Tibial artery (tissue), 4 donors: ENCODE measurements at regions not wholly inside any gene's neighbourhood (a gene's known extent, or its start where the extent isn't known, plus 50 kb on each side); places are given as distances from the start of the nearest gene placed in this dataset.

Source experiments
- DNase-seq, 2 donors: peaks; one replicate each; pipeline ENCODE4 v3.0.0-alpha.2; 2019
- H3K27ac ChIP-seq, 2 donors: fragments of 200-600 bp; sonication (generic) in 1 of 2; 1 replicate in 1 of 2; 2 replicates in 1 of 2; pipeline ENCODE4 v1.5.1; 2018 to 2019; ENCODE audit warnings: mild to moderate bottlenecking in 1 of 2
- H3K27me3 ChIP-seq, 2 donors: fragments of 200-600 bp; sonication (generic) in 1 of 2; one replicate each; pipeline versions ENCODE4 v1.5.1 to v1.6.0; 2016 to 2019
- H3K36me3 ChIP-seq, 3 donors: fragments of 200-600 bp; sonication (generic) in 2 of 3; one replicate each; pipeline ENCODE4 v1.5.1; 2016 to 2019; ENCODE audit warnings: mild to moderate bottlenecking in 2 of 3
- H3K4me1 ChIP-seq, 4 donors: fragments of 200-600 bp; sonication (generic) in 2 of 4; 1 replicate in 3 of 4; 2 replicates in 1 of 4; pipeline ENCODE4 v1.5.1; 2016 to 2019
- H3K4me3 ChIP-seq, 2 donors: fragments of 200-600 bp; sonication (generic) in 1 of 2; 1 replicate in 1 of 2; 2 replicates in 1 of 2; pipeline ENCODE4 v1.5.1; 2018 to 2019; ENCODE audit warnings: mild to moderate bottlenecking in 2 of 2
- H3K9me3 ChIP-seq, 3 donors: fragments of 200-600 bp; sonication (generic) in 1 of 3; one replicate each; pipeline ENCODE4 v1.5.1; 2016 to 2019
- intact Hi-C: fragments of 100-400 bp; cut with DNase I; formaldehyde crosslinking; loops from one replicate; pipeline ENCODE4 v1.15.0; 2023; ENCODE audit warnings: low total_unique reads
- TF ChIP-seq, protein P1 (sequence below), 2 experiments: fragments of 200-600 bp in 1 of 2; fragments of 450-650 bp in 1 of 2; IDR thresholded peaks; one replicate each; pipeline ENCODE4 v1.5.1; 2017 to 2019; ENCODE audit warnings: antibody characterized with exemption in 2 of 2, mild to moderate bottlenecking in 1 of 2, moderate library complexity in 1 of 2

GRCh38 chr18:47390410-47391024 lies 139.1 kb upstream of the SKOR2 start:
- TF ChIP-seq, protein P1, sequence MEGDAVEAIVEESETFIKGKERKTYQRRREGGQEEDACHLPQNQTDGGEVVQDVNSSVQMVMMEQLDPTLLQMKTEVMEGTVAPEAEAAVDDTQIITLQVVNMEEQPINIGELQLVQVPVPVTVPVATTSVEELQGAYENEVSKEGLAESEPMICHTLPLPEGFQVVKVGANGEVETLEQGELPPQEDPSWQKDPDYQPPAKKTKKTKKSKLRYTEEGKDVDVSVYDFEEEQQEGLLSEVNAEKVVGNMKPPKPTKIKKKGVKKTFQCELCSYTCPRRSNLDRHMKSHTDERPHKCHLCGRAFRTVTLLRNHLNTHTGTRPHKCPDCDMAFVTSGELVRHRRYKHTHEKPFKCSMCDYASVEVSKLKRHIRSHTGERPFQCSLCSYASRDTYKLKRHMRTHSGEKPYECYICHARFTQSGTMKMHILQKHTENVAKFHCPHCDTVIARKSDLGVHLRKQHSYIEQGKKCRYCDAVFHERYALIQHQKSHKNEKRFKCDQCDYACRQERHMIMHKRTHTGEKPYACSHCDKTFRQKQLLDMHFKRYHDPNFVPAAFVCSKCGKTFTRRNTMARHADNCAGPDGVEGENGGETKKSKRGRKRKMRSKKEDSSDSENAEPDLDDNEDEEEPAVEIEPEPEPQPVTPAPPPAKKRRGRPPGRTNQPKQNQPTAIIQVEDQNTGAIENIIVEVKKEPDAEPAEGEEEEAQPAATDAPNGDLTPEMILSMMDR (IDR thresholded peaks at IDR 0.05), result no peak
- H3K9me3 ChIP-seq, result no peaks in the 10 kb centered on the region
- H3K27ac ChIP-seq, result no peak overlapping the region
- no peaks in the 10 kb centered on the region for H3K36me3 ChIP-seq
- intact Hi-C loops, result no loop called here
- no peaks in the 10 kb centered on the region for H3K4me1 ChIP-seq
- no peaks in the 10 kb centered on the region for H3K27me3 ChIP-seq
- H3K4me3 ChIP-seq, result no peak overlapping the region
- no peak for DNase-seq

- intact Hi-C loops, result no loop called here
- Histone ChIP-seq H3K27me3 (no peaks in the 10 kb centered on the region), H3K4me3 (no peak overlapping the region), H3K36me3 (no peaks in the 10 kb centered on the region), H3K9me3 (no peaks in the 10 kb centered on the region), H3K27ac (no peak overlapping the region), H3K4me1 (no peaks in the 10 kb centered on the region)
- TF ChIP-seq, protein P1 (IDR thresholded peaks at IDR 0.05), result no peak
- no peak for DNase-seq
These were observed 137.8 kb upstream of the SKOR2 start for GRCh38 chr18:47389210-47389609.

DNA sequence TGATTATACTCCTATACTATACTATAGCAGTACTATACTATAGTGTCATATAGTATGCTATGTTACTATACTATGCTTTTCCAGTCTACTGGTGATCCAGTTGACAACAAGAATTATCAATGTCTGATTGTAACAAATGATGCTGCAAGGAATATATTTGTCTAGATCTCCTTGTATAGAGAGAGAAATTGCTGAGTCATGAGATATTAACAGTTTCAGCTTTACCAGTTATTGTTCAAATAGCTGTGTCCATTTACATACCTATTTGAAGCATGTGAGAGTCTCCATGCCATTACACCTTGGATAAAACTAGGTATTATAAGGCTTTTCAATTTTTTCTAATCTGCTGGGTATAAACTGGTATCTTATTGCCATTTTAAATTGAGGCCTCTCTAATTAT lies 136.4 kb upstream of the SKOR2 start:
- no peak overlapping the region for H3K4me3 ChIP-seq
- no peaks in the 10 kb centered on the region for H3K36me3 ChIP-seq
- no peaks in the 10 kb centered on the region for H3K9me3 ChIP-seq
- intact Hi-C loops, result no loop called here
- no peaks in the 10 kb centered on the region for H3K27me3 ChIP-seq
- DNase-seq, result no peak
- no peak overlapping the region for H3K27ac ChIP-seq
- TF ChIP-seq, protein P1 (IDR thresholded peaks at IDR 0.05), result no peak
- H3K4me1 ChIP-seq, result no peaks in the 10 kb centered on the region

DNA sequence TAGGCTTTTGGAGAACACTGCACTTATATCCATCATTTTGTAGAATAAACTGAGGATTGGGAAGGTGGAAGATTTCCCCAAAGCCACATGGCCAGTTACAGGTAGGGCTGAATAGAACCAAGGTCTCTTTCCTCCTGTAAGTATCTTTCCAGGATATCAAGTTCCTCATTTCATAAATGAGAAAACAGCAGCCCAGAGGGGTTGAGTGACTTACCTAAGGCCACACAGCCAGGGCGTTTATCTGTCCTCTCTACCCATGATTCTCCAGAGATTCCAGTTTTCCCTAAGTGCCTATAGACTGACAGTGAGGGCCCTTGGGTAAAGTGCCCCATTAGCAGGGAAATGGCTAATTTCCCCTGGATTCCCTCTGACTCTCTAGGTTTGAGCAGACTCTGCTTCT lies 132.3 kb upstream of the SKOR2 start:
- no peak overlapping the region for H3K27ac ChIP-seq
- no peaks in the 10 kb centered on the region for H3K4me1 ChIP-seq
- H3K36me3 ChIP-seq, result no peaks in the 10 kb centered on the region
- no peaks in the 10 kb centered on the region for H3K9me3 ChIP-seq
- H3K27me3 ChIP-seq, result peaks cover 0 to 6% of the 10 kb centered on the region in 2 donors
- TF ChIP-seq, protein P1 (IDR thresholded peaks at IDR 0.05), result no peak
- H3K4me3 ChIP-seq, result no peak overlapping the region
- no peak for DNase-seq
- intact Hi-C loops, result no loop called here

GRCh38 chr18:47381975-47382570 lies 130.6 kb upstream of the SKOR2 start:
- TF ChIP-seq, protein P1 (IDR thresholded peaks at IDR 0.05), result no peak
- intact Hi-C loops, result no loop called here
- H3K27ac ChIP-seq, result no peak overlapping the region
- no peaks in the 10 kb centered on the region for H3K36me3 ChIP-seq
- H3K4me3 ChIP-seq, result no peak overlapping the region
- H3K27me3 ChIP-seq, result peaks cover 0 to 6% of the 10 kb centered on the region in 2 donors
- no peaks in the 10 kb centered on the region for H3K9me3 ChIP-seq
- no peak for DNase-seq
- H3K4me1 ChIP-seq, result no peaks in the 10 kb centered on the region
